Endodermal cell (in vitro differentiated cells): ENCODE measurements at regions not wholly inside any gene's neighbourhood (a gene's known extent, or its start where the extent isn't known, plus 50 kb on each side); places are given as distances from the start of the nearest gene placed in this dataset.

Experiments
- DNase-seq: peaks from one replicate; pipeline ENCODE4 v3.0.0-alpha.2; 2017
- H3K27ac ChIP-seq: 2 replicates; pipeline ENCODE4 v1.5.1; 2013; ENCODE audit warnings: mild to moderate bottlenecking, low read depth, low read length, moderate library complexity
- H3K27me3 ChIP-seq: 2 replicates; pipeline ENCODE4 v1.6.1; 2013; ENCODE audit warnings: mild to moderate bottlenecking, low read length, moderate library complexity; ENCODE audit not compliant: insufficient read depth, control insufficient read depth, poor library complexity, severe bottlenecking
- H3K36me3 ChIP-seq: 2 replicates; pipeline ENCODE4 v1.7.0; 2013; ENCODE audit warnings: mild to moderate bottlenecking, low read length, moderate library complexity; ENCODE audit not compliant: control insufficient read depth, insufficient read depth
- H3K4me1 ChIP-seq: one replicate; pipeline ENCODE4 v1.7.0; 2013; ENCODE audit warnings: low read length; ENCODE audit not compliant: control insufficient read depth, insufficient read depth
- H3K4me3 ChIP-seq: 2 replicates; pipeline ENCODE4 v1.5.1; 2013; ENCODE audit warnings: mild to moderate bottlenecking, low read length, moderate library complexity
- H3K9ac ChIP-seq: 2 replicates; pipeline ENCODE4 v1.6.1; 2013; ENCODE audit warnings: mild to moderate bottlenecking, low read length, moderate library complexity; ENCODE audit not compliant: poor library complexity, severe bottlenecking; ENCODE audit errors: extremely low read depth
- H3K9me3 ChIP-seq: 2 replicates; pipeline ENCODE4 v1.6.1; 2013; ENCODE audit warnings: mild to moderate bottlenecking, low read length, moderate library complexity; ENCODE audit not compliant: control insufficient read depth
- H3K27ac Mint-ChIP-seq: 2 replicates; pipeline ENCODE4 v1.8.0; 2020; ENCODE audit warnings: mixed read lengths
- H3K27me3 Mint-ChIP-seq: 2 replicates; pipeline ENCODE4 v1.8.0; 2021; ENCODE audit warnings: mild to moderate bottlenecking, mixed read lengths; ENCODE audit not compliant: insufficient read depth
- H3K36me3 Mint-ChIP-seq: 2 replicates; pipeline ENCODE4 v1.8.0; 2020; ENCODE audit warnings: low read depth, mixed read lengths
- H3K4me1 Mint-ChIP-seq: 2 replicates; pipeline ENCODE4 v1.8.0; 2020; ENCODE audit warnings: mixed read lengths
- H3K4me3 Mint-ChIP-seq: 2 replicates; pipeline ENCODE4 v1.8.0; 2020; ENCODE audit warnings: mild to moderate bottlenecking, moderate library complexity, mixed read lengths
- H3K9me3 Mint-ChIP-seq: 2 replicates; pipeline ENCODE4 v1.8.0; 2020; ENCODE audit warnings: mild to moderate bottlenecking, mixed read lengths
- WGBS, 2 experiments: methylation state at CpG; one replicate each; pipeline versions ENCODE4 v1.1.5 to v1.1.7; 2013; ENCODE audit warnings: missing lambda C conversion rate in 2 of 2, mixed read lengths in 1 of 2; ENCODE audit not compliant: insufficient coverage in 1 of 2, insufficient read length in 1 of 2; 5-methylcytosine and 5-hydroxymethylcytosine counted together
- TF ChIP-seq, protein P1 (sequence below): fragments of 200-600 bp; sonication (generic); conservative IDR thresholded peaks from 2 replicates; pipeline ENCODE4 v1.5.0; 2021; ENCODE audit warnings: antibody characterized with exemption, mild to moderate bottlenecking

- Mint-ChIP-seq H3K4me1 (peaks cover 2% of the 10 kb centered on the region), H3K4me3 (no peak overlapping the region), H3K36me3 (no peaks in the 10 kb centered on the region), H3K27me3 (no peaks in the 10 kb centered on the region), H3K9me3 (no peaks in the 10 kb centered on the region), H3K27ac (no peak overlapping the region)
- no peaks in the 10 kb centered on the region for H3K36me3 ChIP-seq
- H3K4me3 ChIP-seq: no peak overlapping the region
- no peak overlapping the region for H3K27ac ChIP-seq
- H3K9ac ChIP-seq: no peak overlapping the region
- H3K27me3 ChIP-seq: no peaks in the 10 kb centered on the region
- TF ChIP-seq, protein P1, sequence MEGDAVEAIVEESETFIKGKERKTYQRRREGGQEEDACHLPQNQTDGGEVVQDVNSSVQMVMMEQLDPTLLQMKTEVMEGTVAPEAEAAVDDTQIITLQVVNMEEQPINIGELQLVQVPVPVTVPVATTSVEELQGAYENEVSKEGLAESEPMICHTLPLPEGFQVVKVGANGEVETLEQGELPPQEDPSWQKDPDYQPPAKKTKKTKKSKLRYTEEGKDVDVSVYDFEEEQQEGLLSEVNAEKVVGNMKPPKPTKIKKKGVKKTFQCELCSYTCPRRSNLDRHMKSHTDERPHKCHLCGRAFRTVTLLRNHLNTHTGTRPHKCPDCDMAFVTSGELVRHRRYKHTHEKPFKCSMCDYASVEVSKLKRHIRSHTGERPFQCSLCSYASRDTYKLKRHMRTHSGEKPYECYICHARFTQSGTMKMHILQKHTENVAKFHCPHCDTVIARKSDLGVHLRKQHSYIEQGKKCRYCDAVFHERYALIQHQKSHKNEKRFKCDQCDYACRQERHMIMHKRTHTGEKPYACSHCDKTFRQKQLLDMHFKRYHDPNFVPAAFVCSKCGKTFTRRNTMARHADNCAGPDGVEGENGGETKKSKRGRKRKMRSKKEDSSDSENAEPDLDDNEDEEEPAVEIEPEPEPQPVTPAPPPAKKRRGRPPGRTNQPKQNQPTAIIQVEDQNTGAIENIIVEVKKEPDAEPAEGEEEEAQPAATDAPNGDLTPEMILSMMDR: no peak
- WGBS, 2 experiments: 93 to 94% methylated on average over 13 of the region's 13 CpGs
- no peaks in the 10 kb centered on the region for H3K9me3 ChIP-seq
- H3K4me1 ChIP-seq: no peaks in the 10 kb centered on the region
- DNase-seq: no peak
These were observed 230.1 kb upstream of the FAT1 start for GRCh38 chr4:186953599-186954260.

GRCh38 chr4:186954509-186954908, 230.9 kb upstream of the FAT1 start:
- Histone ChIP-seq H3K9me3 (no peaks in the 10 kb centered on the region), H3K9ac (no peak overlapping the region), H3K27me3 (no peaks in the 10 kb centered on the region), H3K4me1 (no peaks in the 10 kb centered on the region), H3K27ac (no peak overlapping the region), H3K4me3 (no peak overlapping the region), H3K36me3 (no peaks in the 10 kb centered on the region)
- no peak overlapping the region for H3K27ac Mint-ChIP-seq
- H3K27me3 Mint-ChIP-seq: no peaks in the 10 kb centered on the region
- WGBS, 2 experiments: 96 to 100% methylated on average over 1 to 5 of the region's 5 CpGs
- H3K4me3 Mint-ChIP-seq: no peak overlapping the region
- H3K9me3 Mint-ChIP-seq: no peaks in the 10 kb centered on the region
- TF ChIP-seq, protein P1: no peak
- H3K4me1 Mint-ChIP-seq: no peaks in the 10 kb centered on the region
- no peaks in the 10 kb centered on the region for H3K36me3 Mint-ChIP-seq
- no peak for DNase-seq

GRCh38 chr4:186954956-186955355, 231.3 kb upstream of the FAT1 start:
- Mint-ChIP-seq H3K4me3 (no peak overlapping the region), H3K9me3 (no peaks in the 10 kb centered on the region), H3K27me3 (no peaks in the 10 kb centered on the region), H3K27ac (no peak overlapping the region), H3K4me1 (no peaks in the 10 kb centered on the region), H3K36me3 (no peaks in the 10 kb centered on the region)
- TF ChIP-seq, protein P1: no peak
- no peaks in the 10 kb centered on the region for H3K27me3 ChIP-seq
- WGBS, 2 experiments: 86 to 97% methylated on average over 7 of the region's 7 CpGs
- no peaks in the 10 kb centered on the region for H3K36me3 ChIP-seq
- no peaks in the 10 kb centered on the region for H3K4me1 ChIP-seq
- H3K4me3 ChIP-seq: no peak overlapping the region
- DNase-seq: no peak
- no peak overlapping the region for H3K9ac ChIP-seq
- H3K9me3 ChIP-seq: no peaks in the 10 kb centered on the region
- no peak overlapping the region for H3K27ac ChIP-seq
